GM06990 (cell line): ENCODE measurements at regions not wholly inside any gene's neighbourhood (a gene's known extent, or its start where the extent isn't known, plus 50 kb on each side); places are given as distances from the start of the nearest gene placed in this dataset.

Source experiments
- DNase-seq: peaks from one replicate; pipeline ENCODE4 v3.0.0-alpha.2; 2011; ENCODE audit not compliant: insufficient read length; ENCODE audit errors: extremely low read depth
- H3K27me3 ChIP-seq: replicated peaks from 2 replicates; pipeline ENCODE4 v1.6.0; 2011; ENCODE audit warnings: low read length; ENCODE audit not compliant: control insufficient read depth, insufficient read depth
- H3K36me3 ChIP-seq: 2 replicates; pipeline ENCODE4 v1.5.1; 2011; ENCODE audit warnings: low read length; ENCODE audit not compliant: control insufficient read depth, insufficient read depth
- H3K4me3 ChIP-seq: replicated peaks from 2 replicates; pipeline ENCODE4 v1.5.1; 2011; ENCODE audit warnings: low read depth, mild to moderate bottlenecking, control low read depth, low read length
- CTCF ChIP-seq: IDR thresholded peaks from 2 replicates; pipeline ENCODE4 v1.5.1; 2011; ENCODE audit warnings: low read length, control low read depth, mild to moderate bottlenecking, inconsistent platforms; ENCODE audit not compliant: insufficient read depth, poor library complexity, severe bottlenecking

- no peak for DNase-seq
- Histone ChIP-seq H3K4me3 (no peak overlapping the region), H3K27me3 (no peaks in the 10 kb centered on the region; the same call in 1 of the 2 replicates), H3K36me3 (no peaks in the 10 kb centered on the region)
- no peak for TF ChIP-seq CTCF
Measured at GRCh38 chr14:104512771-104513640, 66.6 kb upstream of the C14orf180 start.

GRCh38 chr14:104513641-104514046 lies 65.9 kb upstream of the C14orf180 start:
- Histone ChIP-seq H3K36me3 (no peaks in the 10 kb centered on the region), H3K27me3 (no peaks in the 10 kb centered on the region; the same call in 1 of the 2 replicates), H3K4me3 (no peak overlapping the region)
- DNase-seq = no peak
- no peak for TF ChIP-seq CTCF

GRCh38 chr14:104514156-104514848 lies 65.3 kb upstream of the C14orf180 start:
- TF ChIP-seq CTCF = no peak
- no peak for DNase-seq
- no peaks in the 10 kb centered on the region for H3K36me3 ChIP-seq
- no peaks in the 10 kb centered on the region; the same call in 1 of the 2 replicates for H3K27me3 ChIP-seq
- no peak overlapping the region for H3K4me3 ChIP-seq

- Histone ChIP-seq H3K27me3 (no peaks in the 10 kb centered on the region), H3K4me3 (no peak overlapping the region), H3K36me3 (no peaks in the 10 kb centered on the region)
- DNase-seq = no peak
- TF ChIP-seq CTCF = no peak
Measured at GRCh38 chr14:104515059-104515810, 64.3 kb upstream of the C14orf180 start.

- no peaks in the 10 kb centered on the region for H3K36me3 ChIP-seq
- H3K27me3 ChIP-seq = no peaks in the 10 kb centered on the region
- no peak for DNase-seq
- TF ChIP-seq CTCF = no peak
- no peak overlapping the region for H3K4me3 ChIP-seq
Measured at GRCh38 chr14:104515811-104516780, 63.5 kb upstream of the C14orf180 start.
